ENCODE measurements at regions not wholly inside any gene's neighbourhood (a gene's known extent, or its start where the extent isn't known, plus 50 kb on each side); places are given as distances from the start of the nearest gene placed in this dataset.

DNA sequence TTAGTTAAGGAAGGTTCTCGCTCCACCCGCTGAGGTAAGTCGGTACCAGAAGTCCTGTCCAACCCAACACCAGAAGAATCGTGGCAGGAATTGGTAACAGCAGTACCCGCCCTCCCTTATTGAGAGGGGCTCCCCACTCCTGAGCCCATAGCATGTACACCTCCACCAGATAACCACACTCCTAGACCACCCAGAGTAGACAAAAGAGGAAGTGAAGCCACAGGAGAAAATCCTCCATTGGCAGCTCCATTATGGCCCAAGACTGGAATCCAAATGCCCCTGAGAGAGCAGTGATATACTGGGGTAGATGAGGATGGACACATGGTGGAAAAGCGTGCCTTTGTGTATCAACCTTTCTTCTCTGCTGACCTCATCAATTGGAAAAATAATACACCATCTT is 106.1 kb upstream of the EPB41L4A start:
- TF ChIP-seq POLR2A (IDR thresholded peaks at IDR 0.05; ENCODE audit: low read length) (no peak), GATA1 (IDR thresholded peaks at IDR 0.05; ENCODE audit: low read depth, low read length) (no peak)

Measured in erythroblast (primary cell).